ENCODE measurements at regions not wholly inside any gene's neighbourhood (a gene's known extent, or its start where the extent isn't known, plus 50 kb on each side); places are given as distances from the start of the nearest gene placed in this dataset.

DNA sequence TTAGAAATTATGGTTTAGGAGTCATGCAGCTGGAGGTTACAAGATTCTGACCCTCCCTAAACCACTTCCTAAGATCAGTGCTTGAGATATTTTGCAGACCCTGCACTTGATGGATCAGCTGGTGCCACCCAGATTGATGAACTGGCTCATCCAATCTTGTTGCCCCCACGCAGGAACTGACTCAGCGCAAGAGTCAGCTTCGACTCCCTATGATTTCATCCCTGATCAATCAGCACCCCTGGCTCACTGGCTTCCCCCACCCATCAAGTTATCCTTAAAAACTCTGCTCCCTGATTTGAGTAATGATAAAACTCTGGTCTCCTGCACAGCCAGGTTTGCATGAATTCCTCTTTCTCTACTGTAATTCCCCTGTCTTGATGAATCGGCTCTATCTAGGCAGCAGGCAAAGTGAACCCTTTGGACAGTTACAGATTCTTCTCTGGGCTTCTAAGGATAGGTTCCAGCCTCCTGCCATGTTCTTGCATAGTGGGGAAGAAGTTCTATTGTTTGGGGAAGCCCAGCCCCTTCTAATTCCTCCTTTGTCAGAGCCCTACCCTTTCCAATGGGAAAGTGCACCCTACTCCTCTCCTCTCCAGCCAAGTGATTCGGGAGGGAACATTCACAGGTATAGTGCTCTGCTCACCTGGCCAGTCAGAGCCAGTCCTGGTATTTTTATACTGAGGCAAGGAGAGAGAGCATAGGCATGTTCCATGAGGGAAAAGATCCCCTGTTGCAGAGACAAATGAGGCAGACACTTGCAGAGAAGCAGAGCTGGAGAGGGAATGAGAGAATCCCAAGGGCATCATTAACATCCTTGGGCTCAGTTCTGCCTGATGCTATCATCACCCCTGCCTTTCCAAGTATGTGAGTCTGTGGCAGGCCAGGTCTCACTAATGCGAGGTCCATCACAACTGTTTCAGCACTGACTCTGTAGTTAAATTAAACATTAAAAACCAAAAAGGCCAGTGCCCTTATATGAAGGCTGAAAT, 224.4 kb upstream of the GALNT17 start:
- H3K36me3 ChIP-seq (ENCODE audit: control insufficient read depth in 4 of 4, insufficient read depth in 4 of 4, low read length in 4 of 4), result no peaks in the 10 kb centered on the region
- H3K9me3 ChIP-seq (ENCODE audit: control insufficient read depth in 4 of 4, insufficient read depth in 3 of 4, low read length in 3 of 4), result no peaks in the 10 kb centered on the region
- TF ChIP-seq, protein P1, sequence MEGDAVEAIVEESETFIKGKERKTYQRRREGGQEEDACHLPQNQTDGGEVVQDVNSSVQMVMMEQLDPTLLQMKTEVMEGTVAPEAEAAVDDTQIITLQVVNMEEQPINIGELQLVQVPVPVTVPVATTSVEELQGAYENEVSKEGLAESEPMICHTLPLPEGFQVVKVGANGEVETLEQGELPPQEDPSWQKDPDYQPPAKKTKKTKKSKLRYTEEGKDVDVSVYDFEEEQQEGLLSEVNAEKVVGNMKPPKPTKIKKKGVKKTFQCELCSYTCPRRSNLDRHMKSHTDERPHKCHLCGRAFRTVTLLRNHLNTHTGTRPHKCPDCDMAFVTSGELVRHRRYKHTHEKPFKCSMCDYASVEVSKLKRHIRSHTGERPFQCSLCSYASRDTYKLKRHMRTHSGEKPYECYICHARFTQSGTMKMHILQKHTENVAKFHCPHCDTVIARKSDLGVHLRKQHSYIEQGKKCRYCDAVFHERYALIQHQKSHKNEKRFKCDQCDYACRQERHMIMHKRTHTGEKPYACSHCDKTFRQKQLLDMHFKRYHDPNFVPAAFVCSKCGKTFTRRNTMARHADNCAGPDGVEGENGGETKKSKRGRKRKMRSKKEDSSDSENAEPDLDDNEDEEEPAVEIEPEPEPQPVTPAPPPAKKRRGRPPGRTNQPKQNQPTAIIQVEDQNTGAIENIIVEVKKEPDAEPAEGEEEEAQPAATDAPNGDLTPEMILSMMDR (IDR thresholded peaks at IDR 0.05; ENCODE audit: control extremely low read depth, extremely low read depth), result no peak
- no peak overlapping the region for H3K4me3 ChIP-seq
- no peak overlapping the region for H3K27ac ChIP-seq (ENCODE audit: low read depth in 1 of 2, low read length in 1 of 2)
- ATAC-seq (ENCODE audit: insufficient read depth, low FRiP score) (no peak), DNase-seq (no peak)
- H3K9ac ChIP-seq (ENCODE audit: insufficient read depth in 1 of 2, low read length in 2 of 2), result no peak overlapping the region
- H3K4me1 ChIP-seq (ENCODE audit: control insufficient read depth in 5 of 5, insufficient read depth in 5 of 5, low read length in 5 of 5), result no peaks in the 10 kb centered on the region
- no peaks in the 10 kb centered on the region for H3K27me3 ChIP-seq (ENCODE audit: control insufficient read depth in 3 of 3, insufficient read depth in 3 of 3, low read length in 2 of 3)
- WGBS, 2 donors, result 80 to 87% methylated on average over 6 of the region's 6 CpGs

DNA sequence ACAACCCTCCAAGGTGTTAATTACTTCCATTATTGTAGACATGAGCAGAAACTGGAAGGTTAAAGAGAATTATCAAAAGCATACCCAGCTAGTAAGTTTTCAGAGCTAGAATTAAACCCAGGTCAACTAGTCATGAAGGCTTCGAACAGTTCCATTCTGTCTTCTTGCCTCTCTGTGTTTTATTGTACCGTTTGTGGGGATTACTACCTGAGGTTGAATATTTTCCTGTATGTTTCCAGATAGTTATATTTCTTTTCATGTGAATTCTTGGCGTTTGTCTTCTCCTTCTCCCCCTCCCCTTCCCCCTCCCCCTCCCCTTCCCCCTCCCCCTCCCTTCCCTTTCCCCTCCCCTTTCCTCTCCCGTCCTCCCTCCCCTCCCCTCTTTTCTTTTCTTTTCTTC, 218.0 kb upstream of the GALNT17 start:
- WGBS, 2 donors, result 79 to 90% methylated on average over 3 of the region's 4 CpGs
- TF ChIP-seq, protein P1 (IDR thresholded peaks at IDR 0.05; ENCODE audit: control extremely low read depth, extremely low read depth), result no peak
- H3K9ac ChIP-seq (ENCODE audit: insufficient read depth in 1 of 2, low read length in 2 of 2), result no peak overlapping the region

DNA sequence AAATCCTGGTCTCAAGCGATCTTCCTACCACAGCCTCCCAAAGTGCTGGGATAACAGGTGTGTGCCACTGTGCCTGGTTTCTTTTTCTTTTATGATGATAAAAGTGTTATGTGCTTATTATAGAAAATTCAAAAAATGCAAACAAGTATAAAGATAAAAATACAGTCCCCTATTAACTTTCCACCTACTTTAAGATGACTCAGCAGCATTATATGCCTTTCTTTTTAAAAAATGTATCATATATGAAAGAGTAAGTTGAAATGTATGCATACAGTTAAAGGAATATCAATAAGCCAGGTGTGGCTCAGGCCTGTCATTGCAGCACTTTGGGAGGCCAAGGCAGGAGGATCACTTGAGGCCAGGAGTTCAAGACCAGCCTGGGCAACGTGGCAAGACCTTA, 216.9 kb upstream of the GALNT17 start:
- WGBS, 2 donors, result 68 to 74% methylated on average over 2 of the region's 2 CpGs
- Histone ChIP-seq H3K4me1 (ENCODE audit: control insufficient read depth in 5 of 5, insufficient read depth in 5 of 5, low read length in 5 of 5) (peaks cover 0 to 5% (median 0%) of the 10 kb centered on the region in 5 donors), H3K27ac (ENCODE audit: low read depth in 1 of 2, low read length in 1 of 2) (no peak overlapping the region), H3K9ac (ENCODE audit: insufficient read depth in 1 of 2, low read length in 2 of 2) (no peak overlapping the region), H3K9me3 (ENCODE audit: control insufficient read depth in 4 of 4, insufficient read depth in 3 of 4, low read length in 3 of 4) (no peaks in the 10 kb centered on the region), H3K4me3 (no peak overlapping the region), H3K36me3 (ENCODE audit: control insufficient read depth in 4 of 4, insufficient read depth in 4 of 4, low read length in 4 of 4) (no peaks in the 10 kb centered on the region), H3K27me3 (ENCODE audit: control insufficient read depth in 3 of 3, insufficient read depth in 3 of 3, low read length in 2 of 3) (no peaks in the 10 kb centered on the region)
- no peak for ATAC-seq (ENCODE audit: insufficient read depth, low FRiP score)
- DNase-seq, result no peak
- TF ChIP-seq, protein P1 (IDR thresholded peaks at IDR 0.05; ENCODE audit: control extremely low read depth, extremely low read depth), result no peak

More for the DNA sequence above, 218.0 kb upstream of the GALNT17 start:
- ATAC-seq (ENCODE audit: insufficient read depth, low FRiP score) (no peak), DNase-seq (no peak)
- H3K4me1 ChIP-seq (ENCODE audit: control insufficient read depth in 5 of 5, insufficient read depth in 5 of 5, low read length in 5 of 5), result no peaks in the 10 kb centered on the region
- no peaks in the 10 kb centered on the region for H3K27me3 ChIP-seq (ENCODE audit: control insufficient read depth in 3 of 3, insufficient read depth in 3 of 3, low read length in 2 of 3)
- H3K4me3 ChIP-seq, result no peak overlapping the region
- no peaks in the 10 kb centered on the region for H3K9me3 ChIP-seq (ENCODE audit: control insufficient read depth in 4 of 4, insufficient read depth in 3 of 4, low read length in 3 of 4)
- H3K27ac ChIP-seq (ENCODE audit: low read depth in 1 of 2, low read length in 1 of 2), result no peak overlapping the region
- H3K36me3 ChIP-seq (ENCODE audit: control insufficient read depth in 4 of 4, insufficient read depth in 4 of 4, low read length in 4 of 4), result no peaks in the 10 kb centered on the region
